ENCODE measurements at regions not wholly inside any gene's neighbourhood (a gene's known extent, or its start where the extent isn't known, plus 50 kb on each side); places are given as distances from the start of the nearest gene placed in this dataset.

DNA sequence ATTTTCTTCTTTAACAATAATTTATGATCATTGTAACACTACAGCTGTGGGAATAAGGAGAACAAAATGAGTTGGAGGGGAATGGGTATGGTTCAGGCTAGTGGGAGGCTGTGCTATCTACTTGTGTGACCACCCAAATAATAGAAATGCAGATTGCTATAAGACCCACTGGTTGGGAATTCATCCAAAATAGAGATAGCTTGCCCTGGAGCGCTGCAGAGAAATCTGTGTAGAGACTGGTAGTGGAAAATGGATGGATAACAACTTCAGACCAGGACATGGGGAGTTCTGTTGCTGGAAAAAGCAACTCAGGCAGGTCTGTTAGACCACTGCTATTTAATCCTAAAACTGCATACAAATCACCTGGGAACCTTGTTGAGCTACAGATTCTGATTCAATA lies 137.1 kb upstream of the MKLN1 start:
- FAIRE-seq, result no peak

DNA sequence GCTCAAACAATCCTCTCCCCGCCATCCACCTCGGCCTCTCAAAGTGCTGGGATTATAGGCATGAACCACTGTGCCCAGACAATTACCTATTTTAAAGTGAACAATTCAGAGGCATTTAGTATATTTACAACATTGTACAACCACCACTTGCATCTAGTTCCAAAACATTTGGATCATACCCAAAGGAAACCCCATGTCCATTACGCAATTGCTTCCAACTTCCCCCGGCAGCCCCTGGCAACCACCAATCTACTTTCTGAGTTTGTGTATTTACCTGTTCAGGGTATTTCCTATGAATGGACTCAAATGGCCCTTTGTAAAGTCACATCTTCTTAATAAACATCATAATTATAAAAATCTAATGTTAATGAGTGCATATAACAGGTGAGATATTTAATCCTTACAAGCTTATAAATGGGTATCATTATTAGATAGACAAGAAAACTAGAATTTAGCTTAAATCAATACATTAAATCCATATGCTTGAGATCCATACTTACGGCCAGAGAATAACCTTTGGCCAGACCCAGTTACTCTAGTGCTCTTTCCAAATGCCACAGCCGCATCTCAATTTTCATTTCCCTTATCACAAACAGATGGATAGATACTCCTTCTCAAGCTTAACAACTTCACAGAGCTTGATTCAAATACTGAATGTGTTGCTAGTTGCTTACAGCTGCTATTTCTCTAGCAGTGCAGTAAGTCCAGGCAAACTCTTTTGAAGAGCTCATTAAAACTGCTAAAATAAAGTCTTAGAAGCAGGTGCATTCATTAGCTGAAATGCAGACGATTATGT lies 133.4 kb upstream of the MKLN1 start:
- no peak for FAIRE-seq

DNA sequence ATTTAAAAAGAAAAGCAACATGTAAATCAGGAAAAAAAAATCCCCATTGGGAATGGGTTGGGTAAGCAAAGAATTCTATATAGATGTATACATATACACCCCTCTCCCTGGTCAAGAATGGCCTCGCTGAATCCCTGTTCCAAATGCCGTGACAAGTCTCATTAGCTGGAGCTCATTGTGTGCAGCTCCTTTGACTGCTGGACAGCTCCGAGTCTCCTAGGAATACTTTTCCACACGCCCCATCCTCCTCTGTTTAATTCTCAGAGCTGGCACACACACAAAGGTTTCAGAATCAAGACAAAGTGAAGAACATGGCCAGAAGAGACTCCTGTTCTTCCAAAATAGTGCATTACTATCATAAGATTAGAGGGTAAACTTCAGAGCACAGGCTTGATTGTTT lies 130.9 kb upstream of the MKLN1 start:
- no peak for FAIRE-seq

DNA sequence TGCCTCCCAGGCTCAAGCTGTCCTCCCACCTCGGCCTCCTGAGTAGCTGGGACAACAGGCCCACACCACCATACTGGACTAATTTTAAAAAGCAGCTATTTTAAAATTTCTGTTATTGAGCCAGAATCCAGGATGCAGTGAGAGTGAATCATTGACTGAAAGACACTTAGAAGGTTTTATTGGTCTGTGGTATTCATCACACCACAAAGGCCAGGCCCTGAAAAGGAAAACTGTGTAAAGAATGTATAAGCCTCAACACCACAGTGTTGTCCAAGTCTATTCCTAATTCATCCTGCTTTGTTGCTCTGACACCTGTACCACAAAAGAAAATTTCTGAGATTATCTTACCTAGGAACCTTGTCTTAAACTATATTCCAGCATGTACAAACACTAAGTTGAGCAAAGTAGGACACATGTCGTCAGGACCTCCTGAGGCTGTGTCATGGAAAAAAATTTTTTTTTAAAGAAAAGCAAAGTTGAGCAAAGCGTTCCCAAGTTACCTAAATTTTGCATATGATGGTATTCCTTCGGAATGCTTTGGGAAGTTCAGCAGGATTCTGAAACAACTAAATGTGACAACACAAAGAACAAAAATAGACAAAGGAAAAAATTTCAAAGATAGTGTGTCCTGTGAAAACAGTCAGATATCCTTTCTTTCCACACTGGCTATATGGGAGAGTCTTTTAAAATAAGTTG lies 129.6 kb upstream of the MKLN1 start:
- FAIRE-seq, result no peak

DNA sequence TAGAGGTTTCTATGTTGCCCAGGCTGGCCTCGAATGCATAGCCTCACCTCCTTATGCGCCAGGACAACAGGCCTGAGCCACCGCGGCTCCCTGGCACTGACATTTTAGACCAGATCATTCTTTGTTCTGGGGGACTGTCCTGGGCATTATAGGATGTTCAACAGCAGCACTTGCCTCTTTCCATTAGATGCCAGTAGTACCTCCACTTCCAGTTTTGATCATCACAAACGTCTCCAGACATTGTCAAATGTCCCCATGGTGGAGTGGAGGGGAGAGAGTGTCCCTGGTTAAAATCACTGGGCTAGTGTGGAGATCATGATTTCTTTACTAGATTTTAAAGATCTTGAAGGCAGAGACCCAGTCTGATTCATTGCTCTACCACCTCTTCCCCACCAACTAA lies 125.2 kb upstream of the MKLN1 start:
- FAIRE-seq, result no peak

DNA sequence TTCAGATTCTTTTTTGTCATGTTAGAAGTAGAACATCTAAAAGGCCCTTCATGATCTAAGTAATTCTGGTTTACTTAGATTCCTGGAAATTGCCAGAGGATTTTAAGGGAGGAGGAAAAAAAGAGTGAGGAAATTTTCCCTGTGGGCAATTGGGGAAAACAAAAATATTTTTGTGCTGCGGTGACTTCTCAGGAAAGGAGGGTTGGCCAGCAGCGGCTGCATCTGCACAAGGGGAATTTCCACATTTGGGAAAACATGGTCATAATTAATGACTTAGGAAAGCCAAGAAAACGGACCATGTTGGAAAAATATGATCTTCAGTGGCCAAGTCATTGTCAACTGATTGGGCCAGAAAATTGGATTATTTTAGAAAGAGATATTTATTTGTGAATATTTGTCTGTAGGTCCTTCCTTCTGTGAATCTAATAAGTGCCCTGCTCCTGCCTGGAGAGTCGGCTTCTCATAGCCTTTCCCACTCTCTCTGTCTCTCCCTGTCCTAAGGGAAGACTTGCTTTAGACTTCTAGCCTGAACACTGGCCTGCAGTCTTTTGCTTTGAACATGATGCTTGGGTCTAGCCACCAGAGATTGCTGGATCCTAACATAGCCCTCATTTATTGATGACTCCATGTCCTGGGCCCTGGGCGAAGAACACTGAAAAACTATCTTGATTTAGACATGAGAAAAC lies 124.2 kb upstream of the MKLN1 start:
- FAIRE-seq, result no peak

DNA sequence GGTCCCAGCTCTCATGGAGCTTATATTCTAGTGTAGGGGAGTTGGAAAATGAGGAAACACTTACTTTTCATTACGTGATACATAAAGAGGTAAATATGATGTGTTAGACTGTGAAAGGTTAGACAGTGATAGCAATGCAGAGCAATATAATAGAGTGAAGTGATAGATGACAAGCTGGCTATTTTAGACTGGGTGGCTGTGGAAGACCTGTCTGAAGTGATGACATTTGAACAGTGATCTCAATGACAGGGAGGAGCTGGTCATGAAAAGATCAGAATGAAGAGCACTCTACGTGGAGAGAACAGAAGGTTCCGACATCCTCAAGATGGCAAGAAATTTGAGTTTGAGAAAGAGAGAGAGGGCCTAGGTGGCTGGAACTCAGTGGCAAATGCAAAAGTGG lies 118.9 kb upstream of the MKLN1 start:
- FAIRE-seq, result no peak

DNA sequence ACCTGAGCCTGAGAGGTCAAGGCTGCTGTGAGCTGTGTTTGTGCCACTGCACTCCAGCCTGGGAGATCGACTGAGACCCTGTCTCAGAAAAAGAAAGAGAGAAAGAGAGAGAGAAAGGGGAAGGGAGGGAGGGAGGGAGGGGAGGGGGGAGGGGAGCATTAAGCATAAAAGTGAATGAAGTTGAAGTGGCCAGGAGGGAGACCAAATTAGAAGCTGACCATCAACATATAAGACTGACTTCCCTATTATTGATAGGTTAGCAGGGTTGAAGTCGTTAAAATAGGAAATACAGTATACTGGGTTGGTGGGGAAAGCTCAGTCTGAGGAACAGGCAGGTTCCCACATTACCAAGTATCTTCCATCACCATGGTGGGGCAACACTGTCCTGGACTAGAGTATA lies 117.1 kb upstream of the MKLN1 start:
- no peak for FAIRE-seq

DNA sequence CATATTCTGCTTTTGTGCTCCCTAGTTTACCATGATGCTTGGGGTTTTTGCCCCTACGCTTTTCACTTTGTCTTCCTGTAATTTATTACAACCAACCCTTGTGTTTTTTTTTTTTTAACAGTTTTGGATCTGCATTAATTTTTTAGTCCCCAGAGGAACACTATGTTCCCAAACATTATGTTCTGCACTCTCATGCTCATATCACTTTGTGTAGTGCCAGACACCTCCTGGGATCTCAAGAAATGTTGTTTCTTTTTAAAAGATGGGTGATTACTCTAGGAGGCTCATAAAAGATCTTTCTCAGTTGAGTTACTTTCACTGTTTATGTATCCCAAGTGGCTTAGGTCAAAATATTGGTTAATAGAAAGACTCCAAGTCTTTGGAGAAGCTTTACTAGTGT lies 116.2 kb upstream of the MKLN1 start:
- FAIRE-seq, result no peak

DNA sequence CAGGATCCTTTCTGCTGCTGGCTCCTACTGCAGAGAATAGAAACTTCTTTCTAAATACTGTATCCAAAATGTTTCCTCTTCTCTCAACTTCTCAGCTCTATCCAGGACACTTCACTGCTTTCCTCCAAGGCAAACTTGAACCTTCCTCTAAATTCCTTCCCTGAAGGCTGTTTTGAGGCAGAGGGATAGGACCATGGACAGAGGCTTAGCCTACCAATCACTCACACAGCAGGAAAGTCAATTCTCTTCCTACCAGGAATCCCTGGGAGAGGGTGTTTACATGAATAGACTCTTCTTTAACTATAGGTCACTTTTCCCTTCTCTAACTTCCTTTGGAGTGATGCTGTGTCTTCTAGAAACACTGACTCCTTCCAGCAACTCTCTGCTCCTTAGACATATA lies 115.6 kb upstream of the MKLN1 start:
- no peak for FAIRE-seq

DNA sequence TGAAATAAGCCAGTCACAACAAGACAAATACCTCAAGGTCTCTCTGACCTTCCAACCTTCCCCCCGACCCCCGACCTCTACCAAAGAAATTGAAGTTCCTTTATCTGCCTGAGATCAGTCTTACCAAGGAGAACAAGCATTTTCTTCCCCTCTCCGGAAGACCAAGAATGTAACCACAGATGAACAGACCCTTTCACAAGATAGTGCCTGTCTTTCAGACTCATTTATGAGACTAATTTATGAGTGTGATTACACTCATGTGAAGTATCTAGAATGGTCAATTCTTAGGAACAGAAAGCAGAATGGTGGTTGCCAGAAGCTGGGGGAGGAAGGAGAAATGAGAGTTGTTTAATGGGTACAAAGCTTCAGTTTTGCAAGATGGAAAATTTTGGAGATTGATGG lies 108.9 kb upstream of the MKLN1 start:
- FAIRE-seq, result no peak

DNA sequence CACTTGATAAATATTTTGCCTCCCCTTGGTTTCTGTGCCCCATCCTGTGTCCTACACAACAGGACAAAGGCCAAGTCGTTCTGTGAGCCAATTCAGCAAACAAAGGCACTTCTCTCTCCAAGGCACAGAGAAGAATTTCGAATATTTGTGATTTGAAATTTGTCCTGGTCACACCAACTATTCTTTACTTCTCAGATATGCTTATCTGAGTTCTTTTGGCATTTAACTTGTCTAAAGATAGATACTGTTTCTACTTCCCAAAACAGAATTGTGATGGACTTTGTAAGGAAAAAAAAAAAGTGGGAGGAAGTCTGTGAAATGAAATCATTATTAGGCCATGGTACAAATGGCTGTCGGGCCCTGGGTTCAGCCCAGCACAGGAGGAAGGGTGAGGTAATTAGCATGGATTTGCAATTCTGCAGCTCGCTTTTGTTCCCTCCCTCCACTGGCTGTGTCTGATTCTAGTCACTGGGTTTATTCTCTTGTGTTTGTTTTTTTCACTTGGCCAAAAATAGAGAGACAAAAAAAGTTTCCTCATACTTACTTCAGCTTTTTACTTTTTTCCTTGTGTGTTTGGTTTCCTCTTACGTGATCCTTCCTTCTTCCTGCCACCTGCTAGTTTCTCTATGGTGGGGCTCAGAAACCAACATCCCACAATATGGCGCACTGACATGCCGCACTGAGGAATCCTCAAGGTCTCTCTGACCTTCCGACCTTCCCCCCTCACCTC lies 108.2 kb upstream of the MKLN1 start:
- FAIRE-seq, result no peak

DNA sequence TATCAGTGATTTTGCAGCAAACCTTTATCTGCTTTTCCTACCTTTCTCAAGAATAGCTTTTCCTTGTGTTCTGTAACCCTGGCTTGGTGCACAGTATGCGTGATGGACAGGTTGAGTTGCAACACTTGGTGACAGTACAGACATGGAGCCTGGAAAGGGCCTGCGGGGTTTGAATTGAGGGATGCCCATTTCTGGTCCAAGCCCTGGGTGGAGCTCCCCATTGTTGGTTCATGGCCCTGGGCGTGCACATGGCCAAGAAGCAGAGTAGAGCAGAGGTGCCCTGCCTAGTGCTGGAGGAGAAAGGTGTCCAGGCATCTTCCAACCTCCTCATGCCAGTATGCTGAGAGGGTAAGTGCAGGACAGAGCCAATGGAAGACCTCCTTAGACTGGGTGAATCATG lies 106.6 kb upstream of the MKLN1 start:
- no peak for FAIRE-seq

DNA sequence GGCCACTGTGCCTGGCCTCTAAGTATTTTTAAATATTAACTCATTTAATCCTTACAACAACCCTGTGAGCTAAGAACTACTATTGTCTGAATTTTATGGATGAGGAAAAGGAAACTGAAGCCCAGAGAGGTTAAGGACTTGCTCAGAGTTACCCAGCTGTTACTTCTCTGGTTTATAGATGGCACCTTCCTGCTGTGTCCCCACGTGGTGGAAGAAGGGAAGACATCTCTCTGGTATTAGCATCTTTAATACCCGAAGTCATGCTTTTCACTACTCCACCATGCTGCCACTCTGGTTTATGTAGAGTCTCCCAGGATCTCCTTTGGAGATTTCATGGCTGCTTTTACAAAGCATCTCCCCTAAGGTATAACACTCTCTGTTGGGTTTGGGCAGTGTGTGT lies 105.5 kb upstream of the MKLN1 start:
- no peak for FAIRE-seq

DNA sequence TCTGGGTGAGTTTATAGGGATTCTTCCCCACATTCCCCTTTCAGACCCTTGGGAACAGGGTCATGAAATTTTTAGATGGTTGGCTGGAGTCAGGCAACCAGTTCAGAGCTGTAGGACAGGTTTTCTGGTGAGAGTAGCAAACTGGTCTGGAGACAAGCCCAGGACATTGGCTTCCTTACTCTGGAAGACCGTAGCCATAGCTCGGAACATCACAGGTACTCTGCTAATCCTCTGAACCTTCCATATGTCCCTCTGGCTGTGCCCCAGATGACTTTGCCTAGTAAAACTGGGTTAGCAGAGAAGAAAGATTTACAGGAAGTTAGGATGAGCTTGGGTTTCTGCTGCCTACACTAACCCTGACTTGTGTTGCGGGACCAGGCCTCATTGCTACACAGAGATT lies 104.5 kb upstream of the MKLN1 start:
- FAIRE-seq, result no peak

DNA sequence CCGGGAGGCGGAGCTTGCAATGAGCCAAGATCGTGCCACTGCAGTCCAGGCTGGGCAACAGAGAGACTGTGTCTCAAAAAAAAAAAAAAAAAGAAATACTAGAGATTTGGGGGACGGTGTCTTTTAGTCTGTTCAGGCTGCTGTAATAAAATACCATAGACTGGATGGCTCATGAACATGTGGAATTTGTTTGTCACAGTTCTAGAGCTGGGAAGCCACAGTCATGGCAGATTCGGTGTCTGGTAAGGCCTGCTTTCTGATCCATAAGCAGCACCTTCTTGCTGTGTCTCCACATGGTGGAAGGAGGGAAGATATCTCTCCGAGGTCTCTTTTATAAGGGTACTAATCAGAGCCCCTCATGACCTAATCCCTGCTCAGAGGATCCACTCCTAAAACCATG lies 102.7 kb upstream of the MKLN1 start:
- no peak for FAIRE-seq

DNA sequence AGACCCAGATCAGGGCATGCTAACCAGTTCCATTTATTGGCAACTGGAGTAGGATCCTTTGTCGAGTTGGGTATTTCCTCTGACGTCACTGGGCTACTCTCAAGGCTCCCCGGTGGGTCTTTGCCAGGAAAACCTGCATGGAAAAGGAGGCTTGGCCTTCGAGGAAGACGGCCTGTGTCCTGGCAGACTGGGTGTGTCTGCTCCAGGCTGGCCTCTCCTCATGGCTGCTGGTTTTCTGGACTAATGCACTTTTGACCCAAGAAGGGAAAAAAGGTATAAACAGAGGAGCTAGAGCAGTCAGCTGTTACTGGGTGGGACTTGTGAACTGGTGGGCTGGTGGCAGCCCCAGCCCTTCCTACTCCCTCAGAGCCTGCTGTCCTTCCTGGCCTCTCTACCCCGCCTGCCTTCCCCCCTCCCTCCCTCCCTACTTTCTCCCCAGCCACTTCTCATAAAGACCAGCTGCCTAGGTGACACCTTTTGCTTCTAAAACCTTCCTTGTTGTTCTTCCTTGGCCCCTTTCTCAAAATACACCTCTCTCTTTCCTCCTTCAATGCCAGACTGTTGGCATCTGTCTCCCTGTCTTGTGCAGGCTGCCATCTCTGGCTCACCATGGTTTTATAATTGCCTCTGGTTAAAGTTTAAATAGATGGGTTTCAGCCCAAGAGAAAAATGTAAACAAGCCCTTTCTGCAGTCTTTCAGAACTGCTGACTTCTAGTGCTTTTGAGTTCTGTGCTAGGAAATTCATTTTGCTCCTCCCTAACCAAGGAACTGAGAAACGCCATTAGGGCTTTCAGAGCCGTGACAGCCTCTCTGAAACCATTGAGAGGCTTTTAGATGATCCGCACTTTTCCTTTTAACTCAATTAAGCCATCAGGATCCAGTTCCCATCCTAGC lies 101.8 kb upstream of the MKLN1 start:
- no peak for FAIRE-seq

DNA sequence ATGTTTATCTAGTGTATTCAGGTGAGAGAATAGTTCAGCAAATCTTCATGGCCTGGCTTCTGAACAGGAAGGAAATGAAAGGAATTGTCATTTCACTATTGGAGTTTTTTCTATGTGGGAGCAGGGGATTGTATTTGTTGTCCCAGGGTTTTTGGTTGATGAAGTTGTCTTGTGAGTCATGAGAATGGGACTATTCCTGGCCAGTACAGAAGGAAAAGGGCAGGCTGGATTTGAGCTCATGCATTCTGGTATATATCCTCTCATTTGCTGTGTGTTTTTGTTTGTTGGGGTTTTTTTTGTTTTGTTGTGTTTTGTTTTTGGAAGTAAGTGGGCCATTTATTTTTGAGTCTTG lies 101.2 kb upstream of the MKLN1 start:
- FAIRE-seq, result no peak

DNA sequence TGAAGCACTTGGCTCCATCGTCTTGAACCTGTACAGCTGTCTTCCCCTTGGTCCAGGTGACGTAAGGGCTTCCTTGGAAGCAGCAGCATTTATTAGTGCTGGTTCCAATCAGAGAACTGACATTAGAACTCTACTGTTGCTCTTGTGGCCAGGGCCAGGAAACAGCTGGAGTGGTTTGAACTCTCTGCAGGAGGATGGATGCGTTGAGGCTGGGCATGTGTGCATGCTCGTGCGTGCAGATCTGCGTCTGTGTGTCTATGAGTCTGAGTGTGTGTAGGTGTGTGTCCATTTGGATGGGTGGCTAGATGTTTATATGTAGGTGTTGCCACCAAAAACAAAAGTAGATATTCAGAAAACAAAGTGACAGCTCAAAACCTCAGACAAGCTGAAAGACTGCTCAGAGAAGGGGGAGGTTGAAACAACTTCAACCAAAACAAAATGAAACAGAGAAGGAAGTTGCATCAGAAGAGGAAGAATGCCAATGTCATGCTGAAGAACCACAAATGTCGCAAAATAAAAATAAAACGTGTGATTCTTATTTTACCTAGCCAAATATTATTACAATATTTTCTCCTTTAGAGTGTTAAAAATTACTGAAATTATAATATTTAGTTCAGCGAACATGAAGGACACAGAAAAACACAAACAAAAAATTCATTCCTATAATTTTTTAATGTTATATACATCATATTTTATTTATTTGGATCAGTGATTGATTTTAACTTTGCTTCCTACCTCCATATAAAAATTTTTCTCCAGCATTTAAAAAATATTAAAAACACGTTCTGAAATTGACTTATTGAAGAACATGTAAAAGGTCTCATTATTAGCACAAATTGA lies 96.1 kb upstream of the MKLN1 start:
- no peak for FAIRE-seq

DNA sequence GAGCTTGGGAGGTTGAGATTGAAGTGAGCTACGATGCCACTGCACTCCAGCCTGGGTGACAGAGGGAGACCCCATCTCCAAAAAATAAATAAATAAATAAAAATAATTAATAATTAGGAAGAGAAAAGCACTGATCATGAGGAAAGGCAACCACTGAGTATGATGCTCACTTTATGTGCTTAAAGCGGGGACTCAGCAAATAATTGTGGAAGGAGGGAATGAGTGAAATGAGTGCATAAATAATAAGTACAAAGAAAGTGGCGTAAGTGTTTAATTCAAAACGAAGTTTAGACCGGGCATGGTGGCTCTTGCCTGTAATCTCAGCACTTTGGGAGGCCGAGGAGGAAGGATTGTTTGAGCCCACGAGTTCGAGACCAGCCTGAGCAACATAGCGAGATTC lies 94.9 kb upstream of the MKLN1 start:
- no peak for FAIRE-seq

DNA sequence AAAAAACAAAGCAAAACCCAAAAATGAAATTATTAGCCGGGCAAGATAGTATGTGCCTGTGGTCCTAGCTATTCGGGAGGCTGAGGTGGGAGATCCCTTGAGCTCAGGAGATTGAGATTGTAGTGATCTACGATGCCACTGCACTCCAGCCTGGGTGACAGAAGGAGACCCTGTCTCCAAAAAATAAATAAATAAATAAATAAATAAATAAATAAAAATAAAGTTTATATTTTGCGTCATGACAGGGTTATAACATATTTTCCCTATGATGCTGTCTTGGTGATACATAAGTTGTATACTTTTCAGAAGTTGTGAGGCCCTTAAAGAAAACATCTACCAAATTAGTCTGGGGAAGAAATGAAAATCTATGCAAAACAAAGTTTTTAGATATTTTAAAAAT lies 94.5 kb upstream of the MKLN1 start:
- FAIRE-seq, result no peak
